Stimulated activated naive CD4-positive, alpha-beta T cell (primary cell): ENCODE measurements at regions not wholly inside any gene's neighbourhood (a gene's known extent, or its start where the extent isn't known, plus 50 kb on each side); places are given as distances from the start of the nearest gene placed in this dataset.

Experiments used
- DNase-seq, 6 experiments: peaks; one replicate each; lab custom pipeline; 2025; lab: John Stamatoyannopoulos, UW

GRCh38 chr4:178275671-178276360, 833.6 kb upstream of the AGA start:
- DNase-seq, result no peak

GRCh38 chr4:178280362-178280761, 838.1 kb upstream of the AGA start:
- DNase-seq, result no peak

- DNase-seq, result no peak
Measured at GRCh38 chr4:178288462-178288861, 846.2 kb upstream of the AGA start.

GRCh38 chr4:178293601-178294000, 851.4 kb upstream of the AGA start:
- DNase-seq, result no peak

- no peak for DNase-seq
Measured at GRCh38 chr4:178296669-178297068, 854.4 kb upstream of the AGA start.

GRCh38 chr4:178306565-178306964, 864.3 kb upstream of the AGA start:
- no peak for DNase-seq

- no peak for DNase-seq
Measured at GRCh38 chr4:178309890-178310289, 867.7 kb upstream of the AGA start.

GRCh38 chr4:178311997-178312396, 869.8 kb upstream of the AGA start:
- no peak for DNase-seq

GRCh38 chr4:178314287-178314686, 872.0 kb upstream of the AGA start:
- no peak for DNase-seq

GRCh38 chr4:178316211-178316610, 874.0 kb upstream of the AGA start:
- DNase-seq, result no peak

GRCh38 chr4:178320003-178320402, 877.8 kb upstream of the AGA start:
- no peak for DNase-seq

GRCh38 chr4:178322524-178323183, 880.4 kb upstream of the AGA start:
- no peak for DNase-seq

GRCh38 chr4:178329226-178329872, 887.1 kb upstream of the AGA start:
- DNase-seq, result no peak

- DNase-seq, result no peak
Measured at GRCh38 chr4:178333355-178333754, 891.1 kb upstream of the AGA start.

- DNase-seq, result no peak
Measured at GRCh38 chr4:178339769-178340168, 897.5 kb upstream of the AGA start.

GRCh38 chr4:178340468-178340867, 898.2 kb upstream of the AGA start:
- DNase-seq, result no peak

GRCh38 chr4:178344096-178344495, 901.9 kb upstream of the AGA start:
- DNase-seq, result no peak

GRCh38 chr4:178347111-178347510, 904.9 kb upstream of the AGA start:
- no peak for DNase-seq

GRCh38 chr4:178349601-178350000, 907.4 kb upstream of the AGA start:
- no peak for DNase-seq

- DNase-seq, result no peak
Measured at GRCh38 chr4:178351185-178351584, 908.9 kb upstream of the AGA start.

GRCh38 chr4:178356725-178357124, 914.5 kb upstream of the AGA start:
- DNase-seq, result no peak

GRCh38 chr4:178385481-178385880, 943.2 kb upstream of the AGA start:
- no peak for DNase-seq

- no peak for DNase-seq
Measured at GRCh38 chr4:178387756-178388155, 945.5 kb upstream of the AGA start.
